Rectal smooth muscle tissue (tissue), 1 donor: ENCODE measurements at regions not wholly inside any gene's neighbourhood (a gene's known extent, or its start where the extent isn't known, plus 50 kb on each side); places are given as distances from the start of the nearest gene placed in this dataset.

Experiments used
- H3K27ac ChIP-seq: one replicate; pipeline ENCODE4 v1.7.0; 2013; ENCODE audit warnings: low read depth, low read length, inconsistent platforms
- H3K27me3 ChIP-seq: one replicate; pipeline ENCODE4 v1.7.0; 2013; ENCODE audit warnings: low read length; ENCODE audit not compliant: control insufficient read depth, insufficient read depth
- H3K36me3 ChIP-seq: one replicate; pipeline ENCODE4 v1.7.0; 2013; ENCODE audit warnings: low read length; ENCODE audit not compliant: control insufficient read depth, insufficient read depth
- H3K4me1 ChIP-seq: one replicate; pipeline ENCODE4 v1.7.0; 2013; ENCODE audit warnings: low read length; ENCODE audit not compliant: control insufficient read depth, insufficient read depth
- H3K4me3 ChIP-seq: one replicate; pipeline ENCODE4 v1.7.0; 2013; ENCODE audit warnings: low read length
- H3K9ac ChIP-seq: one replicate; pipeline ENCODE4 v1.7.0; 2013; ENCODE audit warnings: low read length

DNA sequence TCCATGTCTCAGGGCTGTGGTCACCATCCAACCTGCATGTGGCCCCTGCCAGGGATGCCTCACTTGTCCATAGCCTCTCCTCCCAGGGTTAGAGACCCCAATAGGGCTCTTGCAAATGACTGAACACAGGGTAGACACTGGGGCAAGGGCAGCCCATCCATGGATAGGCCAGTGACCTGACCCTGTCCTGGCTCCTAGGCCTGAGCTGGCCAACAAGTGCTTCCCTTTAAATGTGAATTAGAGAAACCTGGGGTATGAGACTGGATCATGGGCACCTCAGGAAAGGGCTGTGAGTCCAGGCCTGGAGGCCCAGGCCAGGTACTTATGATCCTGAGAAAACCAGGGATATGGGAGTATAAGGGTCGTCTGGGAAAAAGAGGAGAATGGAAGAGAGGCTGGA, 64.5 kb downstream of the COPS8 start:
- no peak overlapping the region for H3K9ac ChIP-seq
- H3K27ac ChIP-seq = no peak overlapping the region
- H3K36me3 ChIP-seq = no peaks in the 10 kb centered on the region
- no peaks in the 10 kb centered on the region for H3K4me1 ChIP-seq
- no peak overlapping the region for H3K4me3 ChIP-seq
- no peaks in the 10 kb centered on the region for H3K27me3 ChIP-seq

DNA sequence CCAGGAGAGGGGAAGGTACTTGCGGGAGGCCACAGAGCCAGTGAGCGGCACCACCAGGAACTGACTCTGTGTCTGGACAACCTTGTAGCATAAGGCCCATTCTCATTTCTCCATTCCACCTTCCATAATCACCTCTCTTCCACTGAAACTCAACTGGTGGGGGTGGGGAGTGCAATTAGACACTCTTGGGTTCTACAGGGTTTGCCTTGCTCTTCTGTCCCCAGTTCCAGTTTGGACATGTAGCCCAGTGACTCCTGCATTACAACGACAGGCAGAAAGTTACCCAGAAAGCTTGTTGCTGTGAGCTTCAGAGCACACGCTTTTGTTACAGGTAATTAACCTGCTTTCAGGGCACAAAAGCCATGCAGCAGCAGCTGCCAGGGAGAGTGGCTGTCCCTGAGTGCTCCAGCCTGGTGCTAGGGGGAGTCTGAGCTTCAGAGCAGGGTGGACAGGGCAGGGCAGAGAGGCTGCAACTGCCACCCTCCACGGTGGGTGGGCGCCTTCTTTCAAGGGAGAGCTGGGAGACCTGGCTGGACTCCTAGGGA, 65.2 kb downstream of the COPS8 start:
- no peak overlapping the region for H3K9ac ChIP-seq
- H3K4me3 ChIP-seq = no peak overlapping the region
- H3K4me1 ChIP-seq = no peaks in the 10 kb centered on the region
- H3K36me3 ChIP-seq = no peaks in the 10 kb centered on the region
- H3K27ac ChIP-seq = no peak overlapping the region
- no peaks in the 10 kb centered on the region for H3K27me3 ChIP-seq

DNA sequence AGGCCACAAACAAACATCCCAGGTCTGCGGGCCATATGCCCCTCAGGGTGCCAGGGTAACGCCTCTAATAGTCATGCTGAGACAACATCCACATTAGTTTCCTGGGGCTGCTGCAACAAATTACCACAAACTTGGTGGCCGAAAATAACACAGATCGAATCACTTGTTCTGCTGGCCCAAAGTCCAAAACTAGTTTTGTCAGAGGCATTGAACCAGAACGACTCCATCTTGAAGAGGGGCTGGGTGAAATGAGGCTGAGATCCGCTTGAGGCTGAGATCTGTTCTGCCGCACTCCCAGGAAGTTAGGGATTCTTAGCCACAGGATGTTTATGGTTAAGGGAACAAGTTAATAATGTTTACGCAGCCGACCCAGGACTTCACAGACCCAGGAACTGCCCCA, 66.7 kb downstream of the COPS8 start:
- Histone ChIP-seq H3K36me3 (no peaks in the 10 kb centered on the region), H3K4me3 (no peak overlapping the region), H3K4me1 (peaks cover 5% of the 10 kb centered on the region), H3K27me3 (no peaks in the 10 kb centered on the region), H3K9ac (no peak overlapping the region), H3K27ac (no peak overlapping the region)

DNA sequence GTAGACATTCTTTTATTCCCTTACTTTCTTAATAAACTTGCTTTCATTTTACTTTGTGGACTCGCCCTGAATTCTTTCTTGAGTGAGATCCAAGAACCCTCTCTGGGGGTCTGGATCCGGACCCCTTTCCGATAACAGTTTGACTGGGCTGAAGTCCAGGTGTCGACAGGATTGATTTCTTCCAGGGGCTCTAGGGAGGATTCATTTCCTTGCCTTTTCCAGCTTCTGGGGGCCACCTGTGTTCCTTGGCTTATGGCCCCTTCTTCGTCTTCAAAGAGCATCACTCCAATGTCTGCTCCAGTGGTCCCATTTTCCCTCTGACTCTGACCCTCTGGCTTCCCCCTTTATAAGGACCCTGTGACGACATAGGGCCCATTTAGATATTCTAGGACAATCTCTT, 67.5 kb downstream of the COPS8 start:
- no peak overlapping the region for H3K9ac ChIP-seq
- no peaks in the 10 kb centered on the region for H3K27me3 ChIP-seq
- no peak overlapping the region for H3K27ac ChIP-seq
- H3K4me1 ChIP-seq = peaks cover 5% of the 10 kb centered on the region
- H3K36me3 ChIP-seq = no peaks in the 10 kb centered on the region
- no peak overlapping the region for H3K4me3 ChIP-seq

DNA sequence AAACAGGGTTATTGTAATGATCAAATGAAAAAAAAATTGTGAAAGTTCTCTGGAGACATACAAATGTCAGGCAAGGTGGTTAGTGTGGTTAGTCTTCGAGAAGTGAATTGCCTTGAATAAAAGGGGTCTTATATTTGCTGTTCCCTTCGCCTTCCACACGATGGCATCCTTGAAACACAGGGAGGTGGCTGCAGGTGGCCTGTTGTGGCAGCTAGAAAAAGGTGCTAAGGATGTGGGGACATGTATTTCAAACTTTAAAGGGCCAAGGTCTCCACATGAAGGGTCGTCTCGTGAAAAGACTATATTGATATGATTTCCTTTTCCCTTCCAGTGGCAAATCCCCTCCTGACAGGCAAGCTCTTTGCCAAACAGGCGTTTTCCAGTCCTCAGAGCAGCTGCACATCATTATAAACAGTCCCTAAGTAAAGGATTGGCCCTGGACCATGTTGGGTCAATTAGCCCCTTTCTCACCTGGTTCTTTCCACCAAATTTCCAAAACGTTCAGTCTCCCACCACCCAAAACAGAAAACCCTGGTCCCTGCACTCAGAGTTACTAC, 68.5 kb downstream of the COPS8 start:
- no peaks in the 10 kb centered on the region for H3K27me3 ChIP-seq
- no peak overlapping the region for H3K4me3 ChIP-seq
- no peaks in the 10 kb centered on the region for H3K36me3 ChIP-seq
- no peak overlapping the region for H3K27ac ChIP-seq
- H3K9ac ChIP-seq = no peak overlapping the region
- H3K4me1 ChIP-seq = peaks cover 5% of the 10 kb centered on the region

DNA sequence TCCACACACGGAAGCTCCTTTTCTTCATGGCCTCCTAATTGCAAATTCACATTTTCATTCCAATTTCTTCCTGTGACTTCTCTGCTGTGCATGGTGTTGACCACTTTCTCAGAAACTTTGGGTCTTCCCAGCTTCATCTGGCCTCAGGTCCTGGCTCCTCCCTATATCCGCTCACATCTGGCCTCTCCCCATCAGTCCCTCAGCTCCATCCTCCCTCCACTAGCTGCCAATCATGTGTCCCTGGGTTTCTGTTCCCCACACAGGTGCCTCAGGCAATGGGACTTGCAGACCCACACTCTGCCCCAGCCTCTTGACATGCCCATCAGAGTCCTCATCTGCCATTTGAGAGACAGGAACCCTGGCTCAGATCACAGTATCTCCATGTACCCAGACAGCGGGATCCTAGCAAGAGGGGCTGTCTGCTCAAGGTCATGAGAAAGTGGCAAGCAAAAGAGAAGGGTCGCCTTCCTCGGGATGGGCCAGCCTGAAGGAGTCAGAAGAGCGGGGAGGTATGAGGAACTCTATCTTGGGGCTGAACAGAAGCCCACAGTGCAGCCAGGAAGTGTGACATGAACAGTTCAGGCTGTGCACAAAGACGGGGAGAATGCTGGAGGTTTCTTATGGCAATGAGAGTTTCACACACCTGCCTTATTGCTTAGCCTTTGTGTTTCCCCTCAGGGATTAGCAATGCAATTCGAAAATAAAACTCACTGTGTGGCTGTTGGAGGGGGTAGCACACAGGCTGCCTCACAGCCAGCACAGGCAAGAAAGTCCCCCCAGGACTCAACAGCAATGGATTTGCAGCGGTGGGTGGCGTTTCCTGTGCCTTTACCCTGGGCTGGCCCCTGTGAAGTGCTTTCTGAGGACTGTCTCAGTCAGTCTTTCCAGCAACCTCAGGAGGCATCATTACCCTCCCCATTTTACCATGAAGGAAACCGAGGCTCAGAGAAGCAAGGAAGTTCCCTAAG, 69.5 kb downstream of the COPS8 start:
- Histone ChIP-seq H3K4me3 (no peak overlapping the region), H3K27ac (no peak overlapping the region), H3K9ac (no peak overlapping the region), H3K27me3 (no peaks in the 10 kb centered on the region), H3K4me1 (peaks cover 5% of the 10 kb centered on the region), H3K36me3 (no peaks in the 10 kb centered on the region)

DNA sequence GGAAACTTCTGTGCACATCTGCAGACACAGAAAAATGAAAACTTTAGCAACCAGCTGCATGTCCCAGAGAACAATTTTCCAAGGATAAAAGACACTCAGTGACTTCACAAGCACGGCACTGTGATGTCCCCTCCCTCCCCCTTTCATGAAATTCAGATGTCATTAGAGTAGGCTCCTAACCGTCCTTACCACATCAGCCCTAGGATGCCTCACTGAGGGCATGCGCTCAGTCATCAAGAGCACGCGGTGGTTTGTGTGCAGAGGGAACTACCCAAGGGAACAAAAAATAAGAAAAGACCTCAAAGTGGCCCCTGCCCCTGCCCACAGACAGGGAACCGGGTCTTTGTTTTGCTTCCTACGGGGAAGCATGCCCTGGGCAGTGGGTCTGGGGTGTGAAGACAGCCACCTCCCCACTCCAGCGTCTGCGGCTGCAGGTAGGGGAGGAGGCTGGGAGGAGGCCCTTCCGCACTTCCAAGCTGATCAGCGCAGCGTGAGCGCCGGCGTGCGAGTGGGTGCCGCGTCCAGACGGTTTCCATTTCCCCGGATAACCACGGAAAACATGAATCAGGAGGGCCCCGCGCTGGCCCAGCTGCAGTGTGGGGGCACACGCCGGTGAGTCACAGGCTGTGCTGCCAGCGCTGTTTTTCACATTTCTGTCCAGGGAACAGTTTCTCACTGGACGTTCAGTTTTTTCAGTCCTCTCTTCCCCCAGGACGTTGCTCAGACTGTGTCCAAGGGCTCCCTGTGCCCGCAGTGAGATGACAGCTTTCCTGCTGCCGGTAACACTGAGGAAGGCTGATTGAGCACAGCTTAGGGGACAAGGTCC, 70.6 kb downstream of the COPS8 start:
- Histone ChIP-seq H3K4me3 (no peak overlapping the region), H3K27me3 (no peaks in the 10 kb centered on the region), H3K27ac (peak overlapping the region; percentile 60), H3K9ac (no peak overlapping the region), H3K4me1 (peaks cover 5% of the 10 kb centered on the region), H3K36me3 (no peaks in the 10 kb centered on the region)

DNA sequence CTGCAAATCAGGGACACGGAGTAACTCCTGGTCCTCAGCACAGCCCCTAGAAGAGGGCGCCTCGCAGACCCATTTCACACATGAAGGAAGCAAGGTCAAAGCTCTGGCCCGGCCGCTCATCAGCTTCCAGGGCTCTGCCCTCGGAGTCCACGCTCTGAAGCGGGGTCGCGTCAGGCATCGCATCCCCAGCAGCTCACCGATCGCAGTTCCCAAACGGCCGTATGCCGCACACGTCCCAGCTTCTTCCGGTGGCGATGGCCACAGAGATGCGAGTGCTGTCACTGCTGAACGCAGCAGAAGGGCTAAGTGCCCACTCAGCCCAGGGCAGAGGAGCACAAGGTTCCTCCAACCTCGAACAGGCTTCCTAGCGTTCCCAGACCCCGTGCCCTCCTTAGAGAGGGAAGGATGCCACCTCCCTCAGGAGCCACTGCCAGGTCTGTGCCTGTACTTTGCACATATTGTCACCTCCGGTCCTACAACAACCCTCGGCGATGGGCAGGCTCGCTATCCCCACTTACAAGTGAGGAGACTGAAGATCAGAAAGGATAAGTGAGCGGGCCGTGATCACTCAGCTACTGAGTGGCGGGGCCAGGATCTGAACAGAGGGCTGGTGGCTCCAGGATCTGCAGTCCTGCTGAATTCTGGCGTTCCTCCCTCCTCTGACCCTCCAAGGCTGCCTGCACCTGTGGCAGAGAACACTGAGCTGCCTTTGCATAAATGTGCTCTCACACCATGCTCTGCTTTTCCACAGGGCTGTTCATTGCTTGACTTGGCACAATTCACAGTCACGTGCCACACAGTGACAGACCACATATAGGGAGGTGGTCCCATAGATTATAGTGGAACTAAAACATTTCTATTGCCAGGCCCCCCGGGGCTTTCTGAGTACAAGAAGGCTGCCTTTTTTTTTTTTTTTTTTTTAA, 71.4 kb downstream of the COPS8 start:
- peak overlapping the region; percentile 60 for H3K27ac ChIP-seq
- H3K4me3 ChIP-seq = no peak overlapping the region

DNA sequence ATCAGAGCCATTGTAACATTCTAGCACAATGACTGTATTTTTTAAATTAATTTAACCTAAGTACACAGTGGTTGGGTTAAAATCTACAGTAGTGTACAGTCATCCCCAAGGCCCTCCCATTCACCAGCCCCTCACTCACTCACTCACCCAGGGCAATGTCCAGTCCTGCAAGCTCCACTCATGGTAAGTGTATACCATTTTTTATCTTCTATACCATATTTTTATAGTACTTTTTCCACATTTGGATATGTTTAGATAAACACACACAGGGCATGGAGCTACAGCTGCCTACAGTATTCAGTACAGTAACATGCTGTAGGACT, 72.1 kb downstream of the COPS8 start:
- H3K4me1 ChIP-seq = peaks cover 5% of the 10 kb centered on the region
- no peak overlapping the region for H3K9ac ChIP-seq
- H3K4me3 ChIP-seq = no peak overlapping the region
- H3K27me3 ChIP-seq = no peaks in the 10 kb centered on the region
- no peaks in the 10 kb centered on the region for H3K36me3 ChIP-seq
- no peak overlapping the region for H3K27ac ChIP-seq

More for the DNA sequence above, 71.4 kb downstream of the COPS8 start:
- Histone ChIP-seq H3K36me3 (no peaks in the 10 kb centered on the region), H3K4me1 (peaks cover 5% of the 10 kb centered on the region), H3K27me3 (no peaks in the 10 kb centered on the region), H3K9ac (no peak overlapping the region)

DNA sequence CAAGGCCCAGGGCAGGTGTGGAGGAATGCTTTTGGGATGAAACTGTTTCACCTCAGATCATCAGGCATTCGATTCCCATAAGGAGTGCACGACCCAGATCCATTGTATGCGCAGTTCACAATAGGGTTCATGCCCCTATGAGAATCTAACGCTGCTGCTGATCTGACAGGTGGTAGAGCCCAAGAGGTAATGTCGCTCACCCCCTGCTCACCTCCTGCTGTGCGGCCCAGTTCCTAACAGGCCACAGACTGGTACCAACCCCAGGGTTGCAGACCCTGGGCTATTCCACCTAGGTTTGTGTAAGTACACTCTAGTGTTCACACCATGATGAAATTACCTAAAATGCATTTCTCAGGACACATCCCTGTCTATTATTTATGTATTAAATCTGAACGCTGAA, 72.5 kb downstream of the COPS8 start:
- H3K36me3 ChIP-seq = no peaks in the 10 kb centered on the region
- no peak overlapping the region for H3K4me3 ChIP-seq
- H3K27me3 ChIP-seq = no peaks in the 10 kb centered on the region
- H3K9ac ChIP-seq = no peak overlapping the region
- H3K4me1 ChIP-seq = peaks cover 5% of the 10 kb centered on the region
- H3K27ac ChIP-seq = no peak overlapping the region

DNA sequence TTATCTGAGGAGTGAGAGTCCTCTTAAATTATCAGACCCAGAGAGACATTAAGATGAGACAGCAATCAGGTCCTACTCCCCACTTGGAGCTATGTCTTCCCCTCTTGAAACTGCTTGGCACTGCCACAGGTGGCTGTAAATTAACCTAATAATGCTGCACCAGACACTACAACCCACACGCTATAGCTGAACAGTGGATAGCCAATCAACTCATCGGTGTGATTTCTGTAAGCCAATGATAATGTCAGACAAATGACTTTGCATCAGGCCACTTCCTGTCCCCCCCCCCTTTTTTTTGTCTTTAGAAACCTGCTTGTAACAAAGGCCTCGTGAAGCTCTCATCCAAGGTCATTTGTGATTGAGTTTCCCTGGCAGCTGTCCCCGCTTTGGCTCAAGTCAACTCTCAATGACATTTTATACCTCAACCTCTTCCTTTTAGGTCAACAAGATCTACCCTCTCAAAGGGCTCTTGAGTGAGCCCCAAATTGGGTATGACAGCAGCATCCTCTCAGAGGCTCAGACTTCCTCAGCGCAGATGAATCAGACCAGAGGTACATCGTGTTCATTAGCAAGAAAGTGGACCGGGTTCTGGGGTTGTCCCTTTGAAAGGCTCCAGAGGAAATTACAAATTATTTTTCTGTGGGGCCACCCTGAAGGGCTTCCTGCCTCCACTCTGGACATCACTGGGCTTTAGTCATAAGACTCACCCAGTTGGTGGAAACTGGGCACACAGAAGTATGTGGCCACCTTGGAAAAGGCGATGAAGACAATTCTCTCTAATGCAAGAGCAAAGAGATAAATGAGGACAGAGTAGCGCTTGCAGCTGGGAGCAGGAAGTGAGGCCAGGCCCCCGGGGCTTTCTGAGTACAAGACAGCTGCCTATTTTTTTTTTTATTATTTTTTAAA, 73.6 kb downstream of the COPS8 start:
- H3K36me3 ChIP-seq = no peaks in the 10 kb centered on the region
- peaks cover 5% of the 10 kb centered on the region for H3K4me1 ChIP-seq
- H3K27ac ChIP-seq = no peak overlapping the region
- no peak overlapping the region for H3K4me3 ChIP-seq
- no peak overlapping the region for H3K9ac ChIP-seq
- no peaks in the 10 kb centered on the region for H3K27me3 ChIP-seq
